PC-3 (cell line): ENCODE measurements at regions not wholly inside any gene's neighbourhood (a gene's known extent, or its start where the extent isn't known, plus 50 kb on each side); places are given as distances from the start of the nearest gene placed in this dataset.

Experiments used
- ATAC-seq: fragments of 200-7000 bp; cut with Tn5 transposase; 2 replicates; pipeline ENCODE4 v1.9.1; 2020; ENCODE audit warnings: mild to moderate bottlenecking, moderate library complexity
- BruUV-seq: library from RNA; stranded (reverse); fragments of 400-500 nt; replicated peaks from 2 replicates; lab custom pipeline; 2021; lab: Mats Ljungman, UMichigan
- CTCF ChIA-PET: fragments of 300-600 bp; sonication (Branson Sonifier 250); formaldehyde crosslinking; loops from one replicate; lab custom pipeline; 2022; ENCODE audit warnings: antibody characterized with exemption; lab: Charles Lee
- POLR2A ChIA-PET: fragments of 300-600 bp; sonication (Branson Sonifier 250); formaldehyde crosslinking; loops from one replicate; lab custom pipeline; 2022; ENCODE audit warnings: antibody characterized with exemption; ENCODE audit not compliant: unreplicated experiment; lab: Charles Lee
- DNase-seq: peaks from one replicate; pipeline ENCODE4 v3.0.0-alpha.2; 2015
- H2AFZ ChIP-seq: fragments of 300-600 bp; sonication (generic); 2 replicates; pipeline ENCODE4 v1.6.0; 2016; ENCODE audit warnings: antibody characterized with exemption, low read length
- H3F3A ChIP-seq: fragments of 300-600 bp; sonication (generic); one replicate; pipeline ENCODE4 v1.6.0; 2017; ENCODE audit warnings: antibody characterized with exemption, low read length, control low read depth, mild to moderate bottlenecking; ENCODE audit not compliant: unreplicated experiment
- H3K27ac ChIP-seq: fragments of 300-600 bp; sonication (generic); 2 replicates; pipeline ENCODE4 v1.5.1; 2016; ENCODE audit warnings: mild to moderate bottlenecking, low read length
- H3K27me3 ChIP-seq: fragments of 300-600 bp; sonication (generic); 2 replicates; pipeline ENCODE4 v1.6.1; 2016; ENCODE audit warnings: low read length, mixed read lengths
- H3K36me3 ChIP-seq: fragments of 300-600 bp; sonication (generic); 2 replicates; pipeline ENCODE4 v1.6.1; 2016; ENCODE audit warnings: low read depth, mixed run types, low read length, mixed read lengths
- H3K4me1 ChIP-seq: fragments of 300-600 bp; sonication (generic); 2 replicates; pipeline ENCODE4 v1.5.1; 2016; ENCODE audit warnings: low read length; ENCODE audit not compliant: insufficient read depth
- H3K4me2 ChIP-seq: fragments of 300-600 bp; sonication (generic); 2 replicates; pipeline ENCODE4 v1.6.0; 2016; ENCODE audit warnings: low read length
- H3K4me3 ChIP-seq: fragments of 300-600 bp; sonication (generic); 2 replicates; pipeline ENCODE4 v1.5.1; 2016; ENCODE audit warnings: mild to moderate bottlenecking, low read length, mixed read lengths
- H3K79me2 ChIP-seq: fragments of 300-600 bp; sonication (generic); 2 replicates; pipeline ENCODE4 v1.6.1; 2017; ENCODE audit warnings: low read length, mixed read lengths
- H3K9ac ChIP-seq: fragments of 300-600 bp; sonication (generic); 2 replicates; pipeline ENCODE4 v1.6.0; 2016; ENCODE audit warnings: mild to moderate bottlenecking, low read length
- H3K9me2 ChIP-seq: fragments of 300-600 bp; sonication (generic); replicated peaks from 2 replicates; pipeline ENCODE4 v1.6.1; 2016; ENCODE audit warnings: mixed run types, low read length, mixed read lengths
- H3K9me3 ChIP-seq: fragments of 300-600 bp; sonication (generic); 2 replicates; pipeline ENCODE4 v1.6.1; 2016; ENCODE audit warnings: low read length, mixed read lengths
- H4K20me1 ChIP-seq: fragments of 300-600 bp; sonication (generic); 2 replicates; pipeline ENCODE4 v1.6.1; 2016; ENCODE audit warnings: low read length, mixed read lengths
- CTCF ChIP-seq: fragments of 300-600 bp; sonication (generic); conservative IDR thresholded peaks from 2 replicates; pipeline ENCODE4 v1.5.1; 2017; ENCODE audit warnings: antibody characterized with exemption, low read depth, mild to moderate bottlenecking, low read length
- EZH2 ChIP-seq: fragments of 300-600 bp; sonication (generic); IDR thresholded peaks from one replicate; pipeline ENCODE4 v1.6.1; 2017; ENCODE audit warnings: antibody characterized with exemption, mild to moderate bottlenecking, low read length; ENCODE audit not compliant: unreplicated experiment
- EZH2phosphoT487 ChIP-seq: fragments of 300-600 bp; sonication (generic); IDR thresholded peaks from 2 replicates; pipeline ENCODE4 v1.6.1; 2018; ENCODE audit warnings: mild to moderate bottlenecking, antibody characterized with exemption, low read length, borderline replicate concordance
- intact Hi-C: fragments of 100-400 bp; cut with micrococcal nuclease; formaldehyde crosslinking; loops from 2 replicates; pipeline ENCODE4 v1.9.0; 2023

GRCh38 chr2:65724336-65724735 is 291.9 kb upstream of the SPRED2 start:
- intact Hi-C loops: loop anchor here (5.0 to 10.0 kb wide), 3 partner anchors 53 to 850 kb away; no protein-coding TSS in a partner anchor
- CTCF ChIA-PET: no interaction called here

GRCh38 chr2:65722028-65722778 is 289.8 kb upstream of the SPRED2 start:
- H3K27me3 ChIP-seq: peaks cover 29% of the 10 kb centered on the region
- H3K36me3 ChIP-seq: no peaks in the 10 kb centered on the region
- CTCF ChIA-PET: interaction anchor here (0.6 to 0.8 kb wide), 2 partner anchors 79 to 101 kb away, joined by 4 to 8 read pairs; no protein-coding TSS in a partner anchor
- no peaks in the 10 kb centered on the region for H3F3A ChIP-seq
- peaks cover 20% of the 10 kb centered on the region for H3K4me1 ChIP-seq
- POLR2A ChIA-PET: no interaction called here
- H3K4me2 ChIP-seq: no peak overlapping the region
- H3K9me3 ChIP-seq: no peaks in the 10 kb centered on the region
- 0 out of 2 replicates have a peak, but pooled peaks cover 4% of the 10 kb centered on the region for H3K9me2 ChIP-seq
- no peaks in the 10 kb centered on the region for H4K20me1 ChIP-seq
- intact Hi-C loops: loop anchor here (5.0 to 10.0 kb wide), 3 partner anchors 55 to 853 kb away; no protein-coding TSS in a partner anchor
- ATAC-seq: peak; percentile 83
- BruUV-seq: no TSS peak
- peak; percentile 55 for DNase-seq
- no peak overlapping the region for H3K4me3 ChIP-seq
- H3K9ac ChIP-seq: no peak overlapping the region
- no peak overlapping the region for H3K27ac ChIP-seq
- H3K79me2 ChIP-seq: no peaks in the 10 kb centered on the region
- TF ChIP-seq EZH2phosphoT487 (no peak), CTCF (peak; percentile 60)
- no peak overlapping the region for H2AFZ ChIP-seq

More at GRCh38 chr2:65724336-65724735, 291.9 kb upstream of the SPRED2 start:
- Histone ChIP-seq H3K9me2 (0 out of 2 replicates have a peak, but pooled peaks cover 5% of the 10 kb centered on the region), H3K27me3 (peaks cover 12% of the 10 kb centered on the region), H3K4me3 (no peak overlapping the region), H4K20me1 (no peaks in the 10 kb centered on the region), H3K4me1 (peaks cover 34% of the 10 kb centered on the region), H3K9me3 (no peaks in the 10 kb centered on the region), H2AFZ (no peak overlapping the region), H3K36me3 (no peaks in the 10 kb centered on the region), H3K4me2 (no peak overlapping the region), H3K27ac (no peak overlapping the region), H3K79me2 (no peaks in the 10 kb centered on the region), H3F3A (no peaks in the 10 kb centered on the region), H3K9ac (no peak overlapping the region)
- DNase-seq: no peak
- TF ChIP-seq EZH2phosphoT487 (no peak), CTCF (no peak), EZH2 (no peak)
- ATAC-seq: no peak
- POLR2A ChIA-PET: no interaction called here
- BruUV-seq: no TSS peak

- POLR2A ChIA-PET: no interaction called here
Measured at GRCh38 chr2:65716698-65717097, 284.3 kb upstream of the SPRED2 start.

More at GRCh38 chr2:65716698-65717097, 284.3 kb upstream of the SPRED2 start:
- no peak for ATAC-seq
- CTCF ChIA-PET: no interaction called here
- Histone ChIP-seq H3K27me3 (peaks cover 75% of the 10 kb centered on the region), H3K9ac (no peak overlapping the region), H2AFZ (no peak overlapping the region), H3K9me3 (no peaks in the 10 kb centered on the region), H3K4me2 (no peak overlapping the region), H4K20me1 (no peaks in the 10 kb centered on the region), H3F3A (no peaks in the 10 kb centered on the region), H3K27ac (no peak overlapping the region), H3K4me1 (no peaks in the 10 kb centered on the region), H3K79me2 (no peaks in the 10 kb centered on the region), H3K36me3 (no peaks in the 10 kb centered on the region), H3K4me3 (no peak overlapping the region), H3K9me2 (no peaks in the 10 kb centered on the region)
- intact Hi-C loops: no loop called here
- DNase-seq: no peak
- TF ChIP-seq EZH2phosphoT487 (no peak), EZH2 (no peak), CTCF (no peak)
- BruUV-seq: no TSS peak
